ENCODE measurements at regions not wholly inside any gene's neighbourhood (a gene's known extent, or its start where the extent isn't known, plus 50 kb on each side); places are given as distances from the start of the nearest gene placed in this dataset.

DNA sequence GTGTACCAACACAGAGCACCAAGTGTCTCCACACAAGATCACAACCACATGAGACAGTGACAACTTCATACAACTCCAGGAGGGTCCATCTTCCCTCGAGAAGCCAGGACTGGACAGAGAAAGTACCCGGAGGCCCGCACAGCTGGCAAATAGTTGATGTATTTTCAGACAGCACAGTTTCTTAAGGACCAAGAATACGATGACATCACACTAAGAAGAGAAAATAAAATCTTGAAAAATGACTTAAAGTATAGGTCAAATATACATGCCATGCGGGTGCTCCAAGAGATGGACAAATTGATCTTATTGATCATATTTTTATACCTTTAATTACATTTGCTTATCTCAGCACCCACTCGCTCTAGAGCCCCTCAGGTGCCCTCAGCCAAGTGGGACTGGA lies 145.5 kb downstream of the RNASET2 start:
- 75 to 90% (median 83%) methylated on average over 6 of the region's 6 CpGs for WGBS, 3 donors

DNA sequence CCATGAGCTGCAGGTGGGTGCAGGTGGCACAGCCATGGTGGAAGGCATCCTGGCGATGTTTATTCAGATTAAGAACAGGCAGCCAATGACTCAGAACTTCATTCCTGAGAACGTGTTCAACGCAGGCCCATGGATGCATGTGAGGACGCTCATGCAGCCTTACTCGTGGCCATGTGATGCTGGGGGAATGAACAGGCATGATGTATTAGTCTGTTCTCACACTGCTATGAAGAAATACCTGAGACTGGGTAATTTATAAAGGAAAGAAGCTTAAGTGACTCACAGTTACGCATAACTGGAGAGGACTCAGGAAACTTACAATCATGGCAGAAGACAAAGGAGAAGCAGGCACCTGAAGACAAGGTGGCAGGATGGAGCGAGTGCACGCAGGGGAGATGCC lies 146.6 kb downstream of the RNASET2 start:
- no peak for DNase-seq
- TF ChIP-seq EP300 (IDR thresholded peaks at IDR 0.05) = no peak
- TF ChIP-seq, protein P1, sequence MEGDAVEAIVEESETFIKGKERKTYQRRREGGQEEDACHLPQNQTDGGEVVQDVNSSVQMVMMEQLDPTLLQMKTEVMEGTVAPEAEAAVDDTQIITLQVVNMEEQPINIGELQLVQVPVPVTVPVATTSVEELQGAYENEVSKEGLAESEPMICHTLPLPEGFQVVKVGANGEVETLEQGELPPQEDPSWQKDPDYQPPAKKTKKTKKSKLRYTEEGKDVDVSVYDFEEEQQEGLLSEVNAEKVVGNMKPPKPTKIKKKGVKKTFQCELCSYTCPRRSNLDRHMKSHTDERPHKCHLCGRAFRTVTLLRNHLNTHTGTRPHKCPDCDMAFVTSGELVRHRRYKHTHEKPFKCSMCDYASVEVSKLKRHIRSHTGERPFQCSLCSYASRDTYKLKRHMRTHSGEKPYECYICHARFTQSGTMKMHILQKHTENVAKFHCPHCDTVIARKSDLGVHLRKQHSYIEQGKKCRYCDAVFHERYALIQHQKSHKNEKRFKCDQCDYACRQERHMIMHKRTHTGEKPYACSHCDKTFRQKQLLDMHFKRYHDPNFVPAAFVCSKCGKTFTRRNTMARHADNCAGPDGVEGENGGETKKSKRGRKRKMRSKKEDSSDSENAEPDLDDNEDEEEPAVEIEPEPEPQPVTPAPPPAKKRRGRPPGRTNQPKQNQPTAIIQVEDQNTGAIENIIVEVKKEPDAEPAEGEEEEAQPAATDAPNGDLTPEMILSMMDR (IDR thresholded peaks at IDR 0.05) = no peak
- no peak for TF ChIP-seq POLR2A (IDR thresholded peaks at IDR 0.05)
- intact Hi-C loops (cut with DNase I) = no loop called here
- Histone ChIP-seq H3K27me3 (no peaks in the 10 kb centered on the region), H3K9me3 (no peaks in the 10 kb centered on the region), H3K27ac (no peak overlapping the region), H3K36me3 (no peaks in the 10 kb centered on the region), H3K4me3 (no peak overlapping the region), H3K4me1 (ENCODE audit: insufficient read depth) (no peaks in the 10 kb centered on the region)
- 79 to 80% (median 79%) methylated on average over 8 of the region's 8 CpGs for WGBS, 3 donors

More for the DNA sequence above, 145.5 kb downstream of the RNASET2 start:
- H3K27ac ChIP-seq = no peak overlapping the region
- TF ChIP-seq POLR2A (IDR thresholded peaks at IDR 0.05) (no peak), EP300 (IDR thresholded peaks at IDR 0.05) (no peak)
- TF ChIP-seq, protein P1 (IDR thresholded peaks at IDR 0.05) = no peak
- H3K4me1 ChIP-seq (ENCODE audit: insufficient read depth) = no peaks in the 10 kb centered on the region
- no peak for DNase-seq
- H3K36me3 ChIP-seq = no peaks in the 10 kb centered on the region
- no peak overlapping the region for H3K4me3 ChIP-seq
- intact Hi-C loops (cut with DNase I) = no loop called here
- no peaks in the 10 kb centered on the region for H3K9me3 ChIP-seq
- H3K27me3 ChIP-seq = no peaks in the 10 kb centered on the region

DNA sequence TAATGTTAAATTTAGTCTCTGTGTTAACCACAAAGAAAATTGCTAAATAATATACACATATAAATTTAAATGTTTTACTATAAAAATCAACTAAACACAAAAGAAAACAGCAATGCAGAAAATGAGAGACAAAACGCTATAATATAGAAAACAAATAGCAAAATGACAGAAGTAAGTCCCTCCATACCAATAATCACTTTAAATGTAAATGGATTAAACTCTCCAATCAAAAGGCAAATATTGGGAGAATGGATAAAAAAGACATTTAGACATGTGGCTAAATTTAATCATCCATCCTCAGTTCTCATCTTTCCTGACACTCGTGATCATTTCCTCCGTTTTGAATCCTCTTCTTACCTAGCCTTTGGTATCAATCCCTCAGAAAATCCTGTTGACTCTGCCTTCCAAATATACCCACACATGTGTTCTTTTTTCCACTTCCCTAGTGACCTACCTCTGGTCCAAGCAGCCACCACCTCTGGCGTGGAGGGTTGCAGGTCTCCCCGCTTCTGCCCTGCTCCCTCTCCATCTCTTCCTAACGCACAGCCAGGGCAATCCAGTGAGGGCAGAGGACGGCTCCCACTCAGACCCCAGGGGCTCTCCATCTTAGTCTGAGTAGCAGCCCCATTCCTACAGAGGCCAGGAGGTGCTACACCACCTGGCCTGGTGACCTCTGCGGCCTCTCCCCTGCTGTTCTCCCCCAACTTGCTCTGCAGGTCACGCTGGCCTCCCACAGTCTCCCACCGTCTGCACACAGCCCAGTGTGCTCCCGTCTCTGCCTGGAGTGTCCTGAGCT lies 149.2 kb downstream of the RNASET2 start:
- H3K4me1 ChIP-seq (ENCODE audit: insufficient read depth) = no peaks in the 10 kb centered on the region
- DNase-seq = no peak
- H3K27ac ChIP-seq = no peak overlapping the region
- 81 to 91% (median 86%) methylated on average over 11 of the region's 11 CpGs for WGBS, 3 donors
- intact Hi-C loops (cut with DNase I) = no loop called here
- H3K36me3 ChIP-seq = no peaks in the 10 kb centered on the region
- no peaks in the 10 kb centered on the region for H3K27me3 ChIP-seq
- no peak for TF ChIP-seq POLR2A (IDR thresholded peaks at IDR 0.05)
- TF ChIP-seq, protein P1 (IDR thresholded peaks at IDR 0.05) = no peak
- no peak overlapping the region for H3K4me3 ChIP-seq
- no peaks in the 10 kb centered on the region for H3K9me3 ChIP-seq

DNA sequence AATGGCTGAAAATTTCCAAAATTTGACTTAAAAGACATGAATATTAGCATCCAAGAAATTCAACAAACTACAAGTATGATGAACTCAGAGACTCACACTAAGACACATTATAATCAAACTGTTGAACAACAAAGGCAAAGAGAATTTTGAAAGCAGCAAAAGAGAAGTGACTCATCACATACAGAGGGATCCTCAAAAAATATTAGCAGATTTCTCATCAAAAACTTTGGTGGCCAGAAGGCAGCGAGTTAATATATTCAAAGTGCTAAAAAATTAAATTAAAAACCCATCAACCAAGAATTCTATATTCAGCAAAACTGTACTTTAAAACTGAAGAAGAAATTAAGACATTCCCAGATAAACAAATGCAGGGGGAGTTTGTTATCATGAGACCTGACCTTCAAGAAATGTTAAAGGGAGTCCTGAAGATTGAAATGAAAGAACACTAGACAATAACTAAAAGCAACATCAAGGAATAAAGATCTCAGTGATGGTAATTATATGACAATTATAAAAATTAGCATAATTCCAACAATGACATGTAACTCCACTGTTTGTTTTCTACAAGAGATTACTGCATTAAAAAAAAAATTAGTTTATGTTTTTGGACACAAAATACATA lies 150.0 kb downstream of the RNASET2 start:
- Histone ChIP-seq H3K27ac (no peak overlapping the region), H3K36me3 (no peaks in the 10 kb centered on the region), H3K27me3 (no peaks in the 10 kb centered on the region), H3K4me1 (ENCODE audit: insufficient read depth) (no peaks in the 10 kb centered on the region), H3K4me3 (no peak overlapping the region), H3K9me3 (no peaks in the 10 kb centered on the region)
- TF ChIP-seq, protein P1 (IDR thresholded peaks at IDR 0.05) = no peak
- TF ChIP-seq EP300 (IDR thresholded peaks at IDR 0.05) = no peak
- no peak for TF ChIP-seq POLR2A (IDR thresholded peaks at IDR 0.05)
- DNase-seq = no peak
- intact Hi-C loops (cut with DNase I) = no loop called here
- WGBS, 3 donors = 87 to 96% (median 90%) methylated on average over 1 of the region's 1 CpG
